Smooth muscle cell (in vitro differentiated cells): ENCODE measurements at regions not wholly inside any gene's neighbourhood (a gene's known extent, or its start where the extent isn't known, plus 50 kb on each side); places are given as distances from the start of the nearest gene placed in this dataset.

Experiments
- DNase-seq: peaks from one replicate; lab custom pipeline; 2025; ENCODE audit not compliant: unreplicated experiment; lab: John Stamatoyannopoulos, UW
- H2AFZ ChIP-seq: fragments of 200-600 bp; sonication (generic); 2 replicates; pipeline ENCODE4 v1.6.0; 2016; ENCODE audit warnings: antibody characterized with exemption, low read depth, mild to moderate bottlenecking
- H3F3A ChIP-seq: fragments of 200-600 bp; sonication (generic); 2 replicates; pipeline ENCODE4 v1.6.0; 2017; ENCODE audit warnings: antibody characterized with exemption, low read depth
- H3K27ac ChIP-seq: fragments of 200-600 bp; sonication (generic); 2 replicates; pipeline ENCODE4 v1.5.1; 2016; ENCODE audit warnings: low read depth, mild to moderate bottlenecking
- H3K27me3 ChIP-seq: fragments of 200-600 bp; sonication (generic); 2 replicates; pipeline ENCODE4 v1.6.1; 2016; ENCODE audit warnings: low read depth, mild to moderate bottlenecking
- H3K36me3 ChIP-seq: fragments of 200-600 bp; sonication (generic); 2 replicates; pipeline ENCODE4 v1.5.1; 2016; ENCODE audit warnings: low read depth
- H3K4me1 ChIP-seq: fragments of 200-600 bp; sonication (generic); 2 replicates; pipeline ENCODE4 v1.5.1; 2016; ENCODE audit warnings: low read depth
- H3K4me2 ChIP-seq: fragments of 200-600 bp; sonication (generic); 2 replicates; pipeline ENCODE4 v1.6.0; 2016; ENCODE audit warnings: mild to moderate bottlenecking
- H3K4me3 ChIP-seq: fragments of 200-600 bp; sonication (generic); 2 replicates; pipeline ENCODE4 v1.5.1; 2016; ENCODE audit warnings: mild to moderate bottlenecking
- H3K79me2 ChIP-seq: fragments of 200-600 bp; sonication (generic); 2 replicates; pipeline ENCODE4 v1.6.0; 2016; ENCODE audit warnings: low read depth, mild to moderate bottlenecking
- H3K9ac ChIP-seq: fragments of 200-600 bp; sonication (generic); 2 replicates; pipeline ENCODE4 v1.6.0; 2016; ENCODE audit warnings: low read depth
- H3K9me3 ChIP-seq: fragments of 200-600 bp; sonication (generic); replicated peaks from 2 replicates; pipeline ENCODE4 v1.5.1; 2016; ENCODE audit warnings: low read depth
- H4K20me1 ChIP-seq: fragments of 200-600 bp; sonication (generic); 2 replicates; pipeline ENCODE4 v1.6.0; 2016; ENCODE audit warnings: low read depth
- CTCF ChIP-seq: fragments of 200-600 bp; sonication (generic); IDR thresholded peaks from 2 replicates; pipeline ENCODE4 v1.5.1; 2017; ENCODE audit warnings: borderline replicate concordance, mild to moderate bottlenecking, antibody characterized with exemption; ENCODE audit not compliant: insufficient read depth, poor library complexity, severe bottlenecking
- WGBS: methylation state at CpG from one replicate; pipeline ENCODE4 v1.1.7; 2016; ENCODE audit warnings: low lambda C conversion rate; 5-methylcytosine and 5-hydroxymethylcytosine counted together

- H3K9ac ChIP-seq: no peak overlapping the region
- no peaks in the 10 kb centered on the region for H3K36me3 ChIP-seq
- no peak overlapping the region for H3K4me3 ChIP-seq
- H2AFZ ChIP-seq: no peak overlapping the region
- DNase-seq: no peak
- H3F3A ChIP-seq: no peaks in the 10 kb centered on the region
- H3K27ac ChIP-seq: peak overlapping the region; percentile 55
- no peaks in the 10 kb centered on the region for H3K27me3 ChIP-seq
- H3K4me1 ChIP-seq: peaks cover 18% of the 10 kb centered on the region
- TF ChIP-seq CTCF: no peak
- no peaks in the 10 kb centered on the region for H3K9me3 ChIP-seq
- 4% methylated on average over 7 of the region's 7 CpGs for WGBS
- peak overlapping the region; percentile 71 for H3K4me2 ChIP-seq
- H4K20me1 ChIP-seq: no peaks in the 10 kb centered on the region
- H3K79me2 ChIP-seq: no peaks in the 10 kb centered on the region
Observed at GRCh38 chr5:56763711-56764466, 51.5 kb upstream of the MAP3K1 start.

- Histone ChIP-seq H3K9ac (no peak overlapping the region), H3K4me3 (no peak overlapping the region)
Observed at GRCh38 chr5:56763182-56763581, 52.2 kb upstream of the MAP3K1 start.

GRCh38 chr5:56761151-56761885 is 54.0 kb upstream of the MAP3K1 start:
- no peaks in the 10 kb centered on the region for H3K9me3 ChIP-seq
- H2AFZ ChIP-seq: peak overlapping the region; percentile 72
- no peak overlapping the region for H3K9ac ChIP-seq
- DNase-seq: no peak
- WGBS: 24% methylated on average over 4 of the region's 4 CpGs
- no peaks in the 10 kb centered on the region for H3K36me3 ChIP-seq
- H3F3A ChIP-seq: no peaks in the 10 kb centered on the region
- no peak for TF ChIP-seq CTCF
- H3K4me3 ChIP-seq: no peak overlapping the region
- H4K20me1 ChIP-seq: no peaks in the 10 kb centered on the region
- no peak overlapping the region for H3K27ac ChIP-seq
- peaks cover 18% of the 10 kb centered on the region for H3K4me1 ChIP-seq
- H3K4me2 ChIP-seq: peak overlapping the region; percentile 20
- no peaks in the 10 kb centered on the region for H3K79me2 ChIP-seq
- H3K27me3 ChIP-seq: no peaks in the 10 kb centered on the region

More at GRCh38 chr5:56763182-56763581, 52.2 kb upstream of the MAP3K1 start:
- Histone ChIP-seq H3K79me2 (no peaks in the 10 kb centered on the region), H3K4me2 (peak overlapping the region; percentile 71), H3K9me3 (no peaks in the 10 kb centered on the region), H4K20me1 (no peaks in the 10 kb centered on the region), H3F3A (no peaks in the 10 kb centered on the region), H3K36me3 (no peaks in the 10 kb centered on the region), H2AFZ (no peak overlapping the region), H3K27ac (peak overlapping the region; percentile 55), H3K27me3 (no peaks in the 10 kb centered on the region), H3K4me1 (peaks cover 18% of the 10 kb centered on the region)
- WGBS: 100% methylated on average over 1 of the region's 1 CpG
- no peak for TF ChIP-seq CTCF
- DNase-seq: no peak
